ENCODE measurements at regions not wholly inside any gene's neighbourhood (a gene's known extent, or its start where the extent isn't known, plus 50 kb on each side); places are given as distances from the start of the nearest gene placed in this dataset.
"Not testable (repeated sequence)": the region's sequence is repeated elsewhere in the genome, so short reads cannot be mapped to it uniquely, and the experiment has no call there.

DNA sequence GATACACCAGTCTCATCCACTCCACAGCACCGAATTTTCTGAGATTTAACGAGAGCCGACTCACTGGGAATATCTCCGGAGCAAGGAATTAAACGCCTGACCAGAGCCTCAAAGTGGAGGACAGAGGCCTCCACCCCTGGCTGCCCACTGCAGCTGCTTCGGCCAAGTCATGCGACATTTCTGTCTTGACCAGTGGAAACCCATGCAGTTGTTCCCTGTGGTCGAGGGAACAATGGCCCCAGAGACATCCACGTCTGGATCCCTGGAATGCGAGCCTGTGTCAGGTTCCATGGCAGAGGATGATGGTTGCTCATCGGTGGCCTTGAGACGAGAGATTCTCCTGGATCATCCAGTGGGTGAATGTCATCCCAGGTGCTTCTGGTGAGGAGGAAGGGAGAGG, 65.7 kb upstream of the INSIG1 start:
- Histone ChIP-seq H3K36me3 (replicated peaks; ENCODE audit: control insufficient read depth, insufficient read depth, low read length) (no peaks in the 10 kb centered on the region), H3K27me3 (ENCODE audit: control insufficient read depth, insufficient read depth, low read length) (peaks cover 4% of the 10 kb centered on the region), H3K4me3 (ENCODE audit: insufficient read depth, low read depth, low read length) (no peak overlapping the region)
- no peak for DNase-seq

DNA sequence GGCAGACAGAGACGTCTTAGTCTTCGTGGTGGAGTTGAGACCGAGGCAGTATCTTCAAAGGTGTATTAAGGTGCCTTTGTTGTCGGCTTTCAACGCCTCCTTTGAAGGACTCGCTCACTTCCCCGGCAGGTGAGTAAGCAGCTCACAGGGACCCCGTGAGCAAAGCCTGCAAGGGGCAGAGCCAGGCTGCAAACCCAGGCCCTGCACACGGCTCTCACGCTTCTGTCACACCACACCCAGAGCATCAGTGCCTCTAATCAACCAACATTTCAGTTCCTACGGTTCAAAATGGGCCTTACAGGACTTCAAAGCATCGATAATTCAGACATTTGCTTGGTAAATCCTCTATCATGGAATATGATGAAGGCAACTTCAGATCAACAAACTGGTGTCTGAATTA, 64.8 kb upstream of the INSIG1 start:
- Histone ChIP-seq H3K27me3 (ENCODE audit: control insufficient read depth, insufficient read depth, low read length) (peaks cover 4% of the 10 kb centered on the region), H3K36me3 (replicated peaks; ENCODE audit: control insufficient read depth, insufficient read depth, low read length) (no peaks in the 10 kb centered on the region), H3K4me3 (ENCODE audit: insufficient read depth, low read depth, low read length) (no peak overlapping the region)
- no peak for DNase-seq

GRCh38 chr7:155233311-155234157, 64.1 kb upstream of the INSIG1 start:
- Histone ChIP-seq H3K27me3 (ENCODE audit: control insufficient read depth, insufficient read depth, low read length) (peaks cover 2% of the 10 kb centered on the region), H3K36me3 (replicated peaks; ENCODE audit: control insufficient read depth, insufficient read depth, low read length) (no peaks in the 10 kb centered on the region), H3K4me3 (ENCODE audit: insufficient read depth, low read depth, low read length) (no peak overlapping the region)
- no peak for DNase-seq

GRCh38 chr7:155234158-155234492, 63.6 kb upstream of the INSIG1 start:
- DNase-seq = no peak
- H3K27me3 ChIP-seq (ENCODE audit: control insufficient read depth, insufficient read depth, low read length) = no peaks in the 10 kb centered on the region
- no peaks in the 10 kb centered on the region for H3K36me3 ChIP-seq (replicated peaks; ENCODE audit: control insufficient read depth, insufficient read depth, low read length)
- H3K4me3 ChIP-seq (ENCODE audit: insufficient read depth, low read depth, low read length) = no peak overlapping the region

- no peaks in the 10 kb centered on the region for H3K36me3 ChIP-seq (replicated peaks; ENCODE audit: control insufficient read depth, insufficient read depth, low read length)
- DNase-seq = no peak
These were observed 62.5 kb upstream of the INSIG1 start for GRCh38 chr7:155234950-155235789.

DNA sequence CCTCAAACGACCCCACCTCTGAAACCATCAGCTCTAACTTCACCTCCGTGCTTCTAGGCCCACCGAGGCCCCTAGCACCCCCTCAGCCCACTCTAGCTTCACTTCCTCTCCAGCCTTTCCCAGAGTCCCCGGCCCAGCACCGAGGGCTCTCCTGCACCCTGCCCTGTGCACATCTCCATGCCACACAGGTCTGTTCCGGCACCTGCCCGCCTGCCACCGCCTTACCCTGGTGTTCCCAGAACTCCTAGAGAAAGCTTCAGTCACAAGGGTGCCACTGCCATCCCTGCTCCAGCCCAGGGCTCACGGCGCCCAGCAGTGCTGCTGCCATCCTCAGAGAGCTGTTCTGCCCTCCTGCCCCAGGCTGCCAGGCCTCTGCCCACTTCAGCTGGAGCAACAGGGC, 61.3 kb upstream of the INSIG1 start:
- Histone ChIP-seq H3K36me3 (replicated peaks; ENCODE audit: control insufficient read depth, insufficient read depth, low read length) (no peaks in the 10 kb centered on the region), H3K27me3 (ENCODE audit: control insufficient read depth, insufficient read depth, low read length) (no peaks in the 10 kb centered on the region), H3K4me3 (ENCODE audit: insufficient read depth, low read depth, low read length) (no peak overlapping the region)
- no peak for DNase-seq

More at GRCh38 chr7:155234950-155235789, 62.5 kb upstream of the INSIG1 start:
- H3K27me3 ChIP-seq (ENCODE audit: control insufficient read depth, insufficient read depth, low read length) = no peaks in the 10 kb centered on the region
- H3K4me3 ChIP-seq (ENCODE audit: insufficient read depth, low read depth, low read length) = no peak overlapping the region

DNA sequence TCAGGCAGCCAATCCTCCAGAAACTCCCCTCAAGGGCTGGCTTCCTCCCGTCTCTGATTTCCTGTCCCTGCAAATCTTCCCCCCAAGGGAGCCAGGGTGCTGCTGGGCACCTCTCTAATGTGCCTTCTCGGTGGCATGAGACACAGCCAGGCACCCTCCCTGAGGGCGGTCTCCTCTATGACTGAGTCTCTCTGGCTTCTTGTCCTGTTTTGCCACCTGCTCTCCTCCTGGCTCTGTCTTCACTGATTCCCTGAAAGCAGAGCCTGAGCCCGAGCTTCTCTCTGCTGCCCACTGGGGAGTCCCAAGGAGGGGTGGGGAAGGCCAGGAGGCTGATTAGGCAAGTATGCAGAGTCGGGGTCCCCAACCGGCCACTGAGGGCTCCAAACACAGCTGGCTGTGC, 60.4 kb upstream of the INSIG1 start:
- Histone ChIP-seq H3K4me3 (ENCODE audit: insufficient read depth, low read depth, low read length) (no peak overlapping the region), H3K36me3 (replicated peaks; ENCODE audit: control insufficient read depth, insufficient read depth, low read length) (no peaks in the 10 kb centered on the region), H3K27me3 (ENCODE audit: control insufficient read depth, insufficient read depth, low read length) (no peaks in the 10 kb centered on the region)
- DNase-seq = no peak

GRCh38 chr7:155237730-155238129, 59.9 kb upstream of the INSIG1 start:
- no peaks in the 10 kb centered on the region for H3K27me3 ChIP-seq (ENCODE audit: control insufficient read depth, insufficient read depth, low read length)
- DNase-seq = no peak
- H3K36me3 ChIP-seq (replicated peaks; ENCODE audit: control insufficient read depth, insufficient read depth, low read length) = no peaks in the 10 kb centered on the region
- H3K4me3 ChIP-seq (ENCODE audit: insufficient read depth, low read depth, low read length) = no peak overlapping the region

DNA sequence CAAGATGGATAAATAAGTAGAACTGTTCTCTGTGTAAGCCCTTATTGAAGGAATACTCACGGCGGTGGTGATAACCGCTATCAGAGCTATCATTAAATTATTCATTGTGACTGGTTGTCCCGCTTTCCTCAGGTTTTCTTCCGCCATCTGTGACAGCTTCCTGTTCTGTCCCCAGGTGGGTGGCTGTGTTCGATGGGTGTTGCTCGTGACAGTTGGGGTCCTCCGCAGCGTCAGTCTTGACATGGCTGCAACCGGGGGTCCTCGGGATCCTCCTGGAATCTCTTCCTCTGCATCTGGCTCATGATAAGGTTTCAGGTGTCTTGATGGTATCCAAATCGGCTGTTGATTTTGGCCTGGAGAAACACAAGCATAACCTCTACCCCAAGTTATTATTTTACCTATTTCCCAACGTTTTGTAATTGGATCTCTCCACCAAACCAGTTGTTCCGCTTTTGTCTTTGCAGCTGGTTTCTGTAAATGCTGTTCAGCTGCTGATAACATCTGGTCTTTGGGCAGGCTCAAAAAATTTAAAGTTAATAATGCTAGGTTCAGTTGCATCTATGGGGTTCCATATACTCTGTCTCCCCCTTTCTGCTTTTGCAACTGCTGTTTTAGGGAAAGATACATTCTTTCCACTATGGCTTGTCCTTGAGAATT, 58.1 kb upstream of the INSIG1 start:
- H3K36me3 ChIP-seq (replicated peaks; ENCODE audit: control insufficient read depth, insufficient read depth, low read length); H3K4me3 ChIP-seq (ENCODE audit: insufficient read depth, low read depth, low read length); H3K27me3 ChIP-seq (ENCODE audit: control insufficient read depth, insufficient read depth, low read length); DNase-seq: not testable (repeated sequence)

- DNase-seq = no peak
- H3K4me3 ChIP-seq (ENCODE audit: insufficient read depth, low read depth, low read length) = no peak overlapping the region
- no peaks in the 10 kb centered on the region for H3K36me3 ChIP-seq (replicated peaks; ENCODE audit: control insufficient read depth, insufficient read depth, low read length)
- H3K27me3 ChIP-seq (ENCODE audit: control insufficient read depth, insufficient read depth, low read length) = no peaks in the 10 kb centered on the region
These were observed 53.0 kb upstream of the INSIG1 start for GRCh38 chr7:155244675-155245074.

DNA sequence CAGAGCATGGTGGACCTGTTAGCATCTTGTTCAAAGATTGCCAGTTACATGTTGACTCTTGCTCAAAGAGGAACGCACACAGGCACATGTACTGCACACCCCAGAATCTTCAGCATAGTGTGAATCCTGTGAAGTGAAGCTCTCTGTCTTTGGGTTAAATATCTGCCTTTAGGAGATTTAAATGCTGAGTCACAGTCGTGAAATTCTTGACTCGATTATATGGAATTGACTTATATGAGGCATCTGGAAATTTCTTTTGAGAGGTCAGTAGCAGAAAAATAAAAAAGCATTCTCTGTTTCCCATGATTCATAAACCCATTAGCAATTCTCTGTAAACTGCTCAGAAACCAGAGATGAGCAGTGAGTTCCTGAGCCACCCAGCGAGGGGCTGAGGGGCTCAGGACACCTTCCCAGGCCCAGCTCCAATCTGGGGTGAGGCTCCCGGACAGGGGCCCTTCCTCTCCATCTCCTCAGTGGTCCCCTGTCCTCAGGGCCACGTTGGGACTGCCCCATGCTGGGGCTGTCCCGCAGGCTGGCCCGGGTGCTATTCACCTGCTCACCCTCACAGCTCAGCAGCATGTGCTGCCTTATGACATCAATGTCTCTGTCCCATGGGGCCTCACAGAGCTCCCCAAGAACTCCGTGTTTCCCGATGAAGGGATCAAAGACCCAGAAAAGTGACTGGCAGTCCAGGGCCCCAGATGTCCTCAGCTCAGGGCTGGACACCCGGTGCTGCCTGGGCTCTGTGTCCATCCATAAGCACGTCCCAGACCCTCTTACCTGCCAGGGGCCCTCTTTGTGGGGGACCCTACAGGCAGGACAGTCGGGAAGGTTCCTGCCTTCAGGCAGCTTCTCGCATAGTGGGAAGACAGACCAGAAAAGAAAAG, 50.0 kb upstream of the INSIG1 start:
- DNase-seq = no peak
- Histone ChIP-seq H3K36me3 (replicated peaks; ENCODE audit: control insufficient read depth, insufficient read depth, low read length) (no peaks in the 10 kb centered on the region), H3K4me3 (ENCODE audit: insufficient read depth, low read depth, low read length) (no peak overlapping the region), H3K27me3 (ENCODE audit: control insufficient read depth, insufficient read depth, low read length) (no peaks in the 10 kb centered on the region)
